HG03575 (cell line): ENCODE measurements at regions not wholly inside any gene's neighbourhood (a gene's known extent, or its start where the extent isn't known, plus 50 kb on each side); places are given as distances from the start of the nearest gene placed in this dataset.
A peak's percentile ranks its signal among the peaks of the same experiment; 100 is the strongest.

Source experiments
- ATAC-seq: cut with Tn5 transposase; IDR thresholded peaks from one replicate; pipeline ENCODE4 v1.9.1; 2021; ENCODE audit not compliant: unreplicated experiment, insufficient number of reproducible peaks, low FRiP score; ENCODE audit errors: extremely low read depth

DNA sequence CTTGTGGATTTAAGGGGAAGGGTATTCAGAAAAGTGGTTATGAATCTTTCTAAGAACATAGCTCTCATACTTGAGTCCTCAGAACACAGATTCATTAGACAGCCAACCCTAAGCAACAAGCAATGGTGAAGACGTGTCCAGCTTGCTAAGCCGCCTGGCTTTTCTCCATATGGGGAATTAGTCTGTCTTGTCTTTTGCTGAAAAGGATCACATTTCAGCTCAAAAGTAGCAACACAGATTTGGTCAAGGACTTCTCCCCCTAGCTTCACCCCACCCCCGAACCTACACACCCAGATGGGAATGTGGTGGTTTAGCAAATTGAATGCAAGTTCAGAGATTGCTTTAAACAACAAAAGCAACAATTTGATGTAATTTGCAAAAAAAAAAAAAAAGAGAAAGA is 103.3 kb upstream of the RASGEF1B start:
- ATAC-seq: no peak

DNA sequence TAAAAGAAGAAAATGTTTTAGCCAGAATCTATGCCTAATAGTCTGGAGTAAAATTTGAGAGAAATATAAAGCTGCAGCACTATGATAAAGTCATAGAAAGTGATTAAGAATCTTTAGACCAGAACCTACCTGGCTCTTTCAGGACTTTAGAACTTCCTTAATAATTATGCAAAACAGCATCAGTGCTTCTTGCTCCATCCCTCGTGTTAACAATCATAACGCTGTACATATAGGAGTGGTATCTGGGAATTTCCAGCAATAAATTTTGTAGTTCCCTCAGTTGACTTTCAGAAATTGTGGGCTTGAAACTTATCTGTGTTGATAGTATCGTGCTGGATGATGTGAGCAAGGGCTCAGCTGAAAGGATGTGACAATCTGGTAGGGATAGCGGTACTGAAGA is 102.1 kb upstream of the RASGEF1B start:
- no peak for ATAC-seq

DNA sequence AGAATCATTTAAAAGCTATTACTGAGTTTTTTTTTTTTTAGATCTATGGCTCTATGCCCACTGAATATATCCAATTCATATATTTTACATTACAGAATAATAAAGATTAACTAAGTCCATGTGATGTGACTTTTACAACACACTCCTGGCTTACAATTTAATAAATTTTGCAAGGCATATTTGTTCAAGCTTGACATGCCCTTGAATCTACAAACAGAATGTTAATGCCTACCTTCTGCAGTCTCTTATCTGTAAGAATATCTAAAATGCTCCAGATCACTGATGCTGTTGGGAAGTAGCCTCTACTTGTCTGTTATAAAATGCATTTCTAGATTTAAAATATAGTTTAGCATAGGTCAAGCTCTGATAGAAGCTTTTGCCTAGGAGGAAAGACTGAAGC is 100.7 kb upstream of the RASGEF1B start:
- ATAC-seq: no peak

DNA sequence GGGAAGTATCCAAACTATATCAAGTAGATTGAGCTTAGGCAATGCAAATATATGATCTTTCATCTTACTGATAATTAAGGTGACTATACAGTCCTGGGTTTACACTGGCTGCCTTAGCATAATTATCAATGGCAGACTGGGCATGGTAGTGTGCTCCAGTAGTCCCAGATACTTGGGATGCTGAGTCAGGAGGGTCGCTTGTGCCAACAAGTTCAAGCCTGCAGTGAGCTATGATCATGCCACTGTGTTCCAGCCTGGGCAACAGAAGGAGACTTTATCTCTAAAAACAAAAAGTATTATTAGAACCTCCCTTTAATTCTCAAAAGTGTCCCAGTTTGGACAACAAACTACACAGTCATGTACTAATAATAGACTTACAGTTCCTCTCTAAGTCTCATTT is 99.4 kb upstream of the RASGEF1B start:
- ATAC-seq: no peak

GRCh38 chr4:81566161-81566591 is 94.5 kb upstream of the RASGEF1B start:
- no peak for ATAC-seq

- ATAC-seq: no peak
Measured at GRCh38 chr4:81565142-81565870, 93.6 kb upstream of the RASGEF1B start.

GRCh38 chr4:81564025-81564424 is 92.3 kb upstream of the RASGEF1B start:
- ATAC-seq: no peak

GRCh38 chr4:81562093-81562492 is 90.4 kb upstream of the RASGEF1B start:
- ATAC-seq: peak; percentile 92

- no peak for ATAC-seq
Measured at GRCh38 chr4:81557306-81557705, 85.6 kb upstream of the RASGEF1B start.

- ATAC-seq: no peak
Measured at GRCh38 chr4:81555489-81555888, 83.8 kb upstream of the RASGEF1B start.

- no peak for ATAC-seq
Measured at GRCh38 chr4:81552086-81552485, 80.4 kb upstream of the RASGEF1B start.

DNA sequence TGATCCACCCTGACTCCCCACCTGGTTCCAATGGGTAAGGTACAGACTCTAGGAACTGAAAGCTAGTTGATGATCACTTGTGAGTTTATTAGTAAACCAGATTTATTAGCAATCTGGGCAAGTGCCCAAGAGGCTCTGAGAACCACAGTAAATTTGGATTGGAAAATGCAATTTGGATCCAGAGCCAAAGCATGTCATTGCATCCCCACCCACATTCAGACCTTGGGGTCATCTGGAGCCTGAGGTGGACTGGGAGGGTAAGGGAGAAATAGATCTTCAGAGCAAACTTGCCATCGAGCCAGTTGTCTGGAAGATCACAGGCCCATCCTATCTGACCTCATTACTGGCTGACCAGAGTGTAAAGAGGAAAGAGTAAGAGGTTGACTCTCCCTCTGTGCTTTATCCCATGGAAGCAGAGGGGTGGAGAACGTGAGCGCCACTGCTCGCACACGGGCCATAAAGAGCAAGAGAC is 78.7 kb upstream of the RASGEF1B start:
- ATAC-seq: no peak

DNA sequence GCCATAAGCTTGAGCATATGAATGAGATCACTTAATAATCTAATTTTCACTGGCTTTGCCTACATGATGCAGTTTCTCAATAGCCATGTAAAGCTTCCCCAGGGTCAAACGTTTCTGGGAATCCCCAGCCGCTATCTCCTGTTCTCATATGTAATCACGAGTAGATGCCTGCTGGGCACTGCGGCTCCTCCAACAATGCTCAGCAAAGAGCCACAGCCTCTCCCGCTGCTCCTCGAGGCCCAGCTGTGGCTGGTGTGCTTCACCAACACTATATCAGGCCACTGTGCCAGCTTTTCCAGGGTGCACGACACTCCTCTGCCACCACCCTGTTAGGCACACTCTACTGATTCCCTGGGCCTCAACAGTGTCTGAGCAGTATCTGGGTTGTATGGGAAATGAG is 78.3 kb upstream of the RASGEF1B start:
- no peak for ATAC-seq

DNA sequence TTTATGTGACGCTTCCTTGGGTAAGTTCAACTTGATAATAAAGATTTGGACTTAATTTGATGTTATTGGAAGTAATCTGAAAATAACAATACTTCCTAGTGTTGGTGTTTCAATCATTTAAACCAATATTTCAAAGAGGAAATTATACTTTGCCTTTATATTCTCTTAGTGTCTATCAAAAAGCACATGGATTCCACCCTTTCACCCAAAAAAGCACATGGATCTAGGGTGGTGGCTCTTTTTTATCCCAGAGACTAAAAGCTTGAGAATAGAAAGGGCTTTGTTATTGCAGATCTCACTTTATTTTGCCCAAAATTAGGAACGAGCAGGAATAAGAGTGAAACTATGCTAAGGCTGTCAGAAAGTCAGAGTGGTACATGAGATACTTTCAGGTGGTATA is 75.1 kb upstream of the RASGEF1B start:
- no peak for ATAC-seq

DNA sequence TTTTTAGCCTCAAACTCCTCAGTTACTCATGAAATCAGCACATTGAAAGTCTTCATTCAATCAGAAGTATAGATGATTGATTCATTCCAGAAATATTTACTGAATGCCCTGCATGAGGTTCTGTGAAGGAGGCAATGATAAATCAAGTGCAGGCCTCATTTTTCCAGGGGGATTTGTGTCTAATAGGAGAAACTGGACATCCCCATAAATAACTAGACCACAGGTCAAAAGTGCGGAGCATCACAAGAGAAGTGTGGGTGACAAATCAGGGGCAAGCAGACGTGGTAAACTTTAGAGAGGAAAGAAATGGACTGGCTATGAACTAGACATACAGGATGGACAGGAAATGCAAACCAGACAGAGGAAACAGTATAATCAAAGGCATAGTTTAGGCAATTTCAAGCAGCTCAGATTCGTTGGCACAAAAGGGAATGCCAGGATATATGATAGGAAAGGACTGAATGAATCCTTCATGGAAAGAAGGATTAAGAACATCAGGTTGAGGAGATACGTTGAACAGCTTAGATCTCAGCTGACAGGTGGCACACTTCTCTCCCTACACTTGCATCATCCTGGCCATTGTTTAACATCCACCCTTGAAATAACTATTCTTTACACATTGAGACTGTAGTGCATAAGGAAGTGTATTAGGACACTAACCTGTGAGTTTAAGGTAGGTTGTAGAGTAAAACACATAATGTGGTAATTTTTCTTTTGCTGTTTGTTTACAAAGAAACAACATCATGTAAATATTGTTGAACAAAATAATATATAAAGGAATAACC is 69.6 kb upstream of the RASGEF1B start:
- no peak for ATAC-seq

DNA sequence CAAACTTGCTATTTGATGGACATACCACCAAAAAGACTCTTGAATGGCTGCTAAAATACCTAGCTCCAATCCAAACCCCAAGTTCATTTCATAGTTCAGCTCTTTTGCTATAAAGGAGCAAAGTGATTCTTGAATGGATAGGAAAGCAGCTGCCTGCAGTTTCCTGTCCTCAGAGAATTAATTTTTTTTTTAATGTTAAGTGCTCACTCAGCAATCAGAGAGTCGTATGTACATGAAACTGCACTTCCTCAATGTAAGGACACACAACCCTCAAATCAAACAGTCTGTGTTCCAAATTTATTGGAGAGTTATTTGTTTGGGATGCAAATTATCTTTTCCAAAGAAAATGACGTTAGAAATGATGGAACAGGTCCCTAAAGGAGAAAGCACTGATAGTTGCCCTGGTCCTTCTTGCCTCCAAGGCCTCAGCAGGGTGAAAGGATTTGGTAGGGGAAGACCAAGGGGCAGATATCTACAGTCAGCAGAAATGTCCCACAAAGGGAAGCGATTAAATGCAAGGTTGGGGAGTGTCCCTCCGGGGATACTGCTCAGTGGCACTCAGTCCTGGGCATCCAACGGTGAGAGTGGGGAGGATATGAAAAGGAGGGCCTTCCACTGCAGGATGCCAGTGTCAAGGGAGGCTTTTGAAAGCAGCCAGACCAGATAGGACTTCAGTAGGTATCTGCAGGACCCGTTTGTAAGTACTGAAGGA is 67.2 kb upstream of the RASGEF1B start:
- ATAC-seq: no peak

DNA sequence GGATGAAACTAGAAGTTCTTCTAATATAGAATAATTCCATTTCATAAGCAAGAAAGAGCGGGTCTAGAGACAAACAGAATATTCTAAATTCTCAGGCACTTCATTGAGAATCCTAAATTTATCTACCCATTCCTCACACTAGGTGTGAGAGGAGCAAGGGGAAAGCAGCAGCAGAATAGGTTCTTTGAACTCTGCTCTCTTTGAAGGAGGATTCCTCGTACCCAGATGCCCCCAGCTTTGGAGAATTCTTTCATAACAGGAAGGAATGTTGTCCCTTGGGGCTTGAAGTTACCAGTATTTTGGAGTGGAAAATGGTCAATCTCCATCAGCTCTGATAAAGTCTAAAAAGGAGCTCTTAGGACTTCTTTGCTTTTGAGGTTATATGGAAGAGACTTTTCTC is 59.7 kb upstream of the RASGEF1B start:
- ATAC-seq: no peak

DNA sequence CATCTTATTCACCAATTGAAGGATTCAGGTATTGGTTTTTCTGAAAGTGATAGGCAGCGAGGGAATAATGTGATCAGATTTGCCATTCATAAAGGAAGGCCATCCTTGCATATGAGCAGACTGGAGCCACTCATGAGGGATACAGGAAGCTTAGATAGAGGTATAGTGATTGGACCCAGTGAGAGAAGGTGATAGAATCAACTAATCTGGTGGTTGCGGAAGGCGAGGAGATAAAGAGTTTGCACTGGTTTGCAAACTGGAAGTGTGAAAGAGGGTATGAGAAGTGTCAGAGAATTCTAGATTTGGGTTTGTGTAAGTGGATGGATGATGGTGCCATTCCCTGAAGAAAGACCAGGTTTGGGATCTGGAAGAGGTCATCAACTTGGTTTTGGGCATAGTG is 57.3 kb upstream of the RASGEF1B start:
- ATAC-seq: no peak

- no peak for ATAC-seq
Measured at GRCh38 chr4:81528200-81528599, 56.5 kb upstream of the RASGEF1B start.

GRCh38 chr4:81527709-81528108 is 56.0 kb upstream of the RASGEF1B start:
- no peak for ATAC-seq
